Embryonic facial prominence (tissue), 1 donor: ENCODE measurements at regions not wholly inside any gene's neighbourhood (a gene's known extent, or its start where the extent isn't known, plus 50 kb on each side); places are given as distances from the start of the nearest gene placed in this dataset.

ENCODE experiments used
- DNase-seq: peaks from one replicate; pipeline ENCODE4 v3.0.0-alpha.2; 2016; ENCODE audit errors: extremely low spot score

DNA sequence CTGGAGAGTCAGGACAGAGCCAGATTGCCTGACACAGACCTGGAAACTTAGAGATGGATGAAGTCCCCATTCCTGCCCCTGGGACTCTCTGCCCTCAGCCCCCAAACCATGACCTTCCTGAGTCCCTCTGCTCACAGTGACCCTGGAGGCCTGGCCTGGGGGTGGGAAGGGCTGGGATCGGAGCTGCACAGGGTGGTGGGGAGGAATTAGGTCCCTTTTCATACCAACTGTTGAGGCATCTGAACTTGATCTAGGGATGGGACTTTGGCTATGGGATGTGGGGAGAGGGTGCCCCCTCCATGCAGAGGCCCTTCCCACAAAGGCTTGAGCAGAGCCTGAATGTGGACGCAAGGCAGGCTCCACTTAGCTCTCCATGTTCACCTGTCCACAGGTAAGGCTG, 144.1 kb downstream of the MRPL14 start:
- no peak for DNase-seq

DNA sequence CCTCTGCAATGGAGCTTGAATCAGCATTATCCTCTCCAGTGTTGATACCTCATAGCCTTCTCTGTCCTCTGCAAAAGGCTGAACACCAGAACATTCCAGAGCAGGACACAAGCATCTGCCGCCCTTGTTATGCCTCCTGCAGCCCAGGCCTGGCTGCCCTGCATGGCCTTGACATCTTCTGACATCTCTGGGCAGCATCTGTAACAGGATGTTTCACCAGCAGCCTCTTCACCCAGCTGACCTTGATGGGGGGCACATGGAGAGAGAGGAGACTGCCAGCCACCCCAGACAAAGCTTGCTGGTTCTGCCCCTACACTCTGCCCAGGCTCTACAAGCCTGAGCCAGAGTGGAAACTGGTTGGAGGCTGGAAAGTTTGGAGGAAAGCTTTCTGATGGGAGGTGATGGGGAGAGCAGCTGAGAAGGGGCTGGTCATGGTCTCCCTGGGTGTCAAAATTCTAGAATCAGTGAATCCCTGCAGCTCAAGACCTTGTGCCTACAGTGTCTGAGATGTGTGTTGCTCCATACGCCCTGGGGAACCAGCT, 145.1 kb downstream of the MRPL14 start:
- DNase-seq, result no peak

DNA sequence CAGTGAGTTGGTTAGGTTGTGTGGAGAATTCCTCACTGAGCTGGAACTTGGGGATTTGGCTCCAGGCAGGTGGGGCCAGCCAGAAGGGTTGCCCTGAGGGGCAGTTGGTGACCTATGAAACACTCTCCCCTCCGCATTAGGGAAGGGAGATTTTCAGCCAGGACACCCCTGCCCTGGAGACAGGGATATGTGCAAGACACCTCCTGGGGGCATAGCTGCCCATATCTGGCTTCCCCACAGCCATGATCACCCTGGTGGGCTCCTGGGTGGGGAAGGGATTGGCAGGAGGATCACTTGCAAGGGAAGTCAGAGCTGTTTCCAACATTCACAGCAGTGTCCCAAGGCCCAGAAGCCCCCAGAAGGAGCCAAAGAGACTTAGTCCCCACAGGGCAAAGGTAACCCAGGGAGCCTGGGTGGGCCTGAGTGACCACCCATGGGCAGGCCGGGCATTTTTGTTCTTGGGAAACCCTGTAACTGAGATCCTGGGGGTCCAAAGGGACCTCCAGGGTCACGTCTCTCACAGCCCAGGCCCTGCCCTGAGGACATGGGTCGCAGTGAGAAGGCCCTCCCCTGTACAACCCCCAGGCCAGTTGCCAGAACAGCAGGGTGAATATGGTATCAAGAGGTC, 145.8 kb downstream of the MRPL14 start:
- no peak for DNase-seq

DNA sequence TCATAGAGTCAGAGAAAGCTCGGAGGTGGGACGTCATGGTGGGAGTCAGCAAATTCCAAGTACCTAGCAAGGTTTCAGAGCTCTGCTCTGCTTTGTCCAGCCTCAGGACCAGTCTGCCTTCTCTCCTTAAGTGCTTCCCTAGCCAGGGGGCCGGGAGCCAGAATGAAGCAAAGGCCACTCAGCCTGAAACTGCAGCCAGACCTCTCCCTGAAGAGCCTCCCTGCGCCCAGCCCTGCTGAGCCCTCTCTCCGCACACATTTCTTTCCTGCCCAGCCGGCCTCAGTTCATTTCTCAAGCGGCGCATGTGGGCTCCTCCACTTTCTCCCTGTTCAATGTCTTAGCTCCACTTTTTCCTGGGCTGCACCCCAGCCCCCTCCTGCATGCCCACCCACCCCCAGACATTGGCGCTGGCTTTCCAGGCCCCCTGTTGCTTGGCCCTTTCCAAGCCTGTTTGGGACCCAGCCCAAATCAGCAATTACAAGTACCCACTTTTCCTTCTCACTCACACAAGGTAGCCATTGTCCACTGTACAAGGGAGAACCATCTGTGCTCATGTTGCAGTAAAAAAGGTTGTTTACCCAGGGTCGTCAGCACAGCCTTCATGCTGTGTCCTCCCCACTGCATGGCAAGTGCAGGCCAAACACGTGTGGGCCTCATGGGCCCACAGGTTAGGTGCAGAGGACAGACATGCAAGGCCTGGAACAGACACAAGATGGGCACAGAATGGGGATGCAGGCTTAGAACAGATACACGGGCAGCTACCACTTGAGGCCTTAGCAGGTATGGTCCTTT, 147.1 kb downstream of the MRPL14 start:
- DNase-seq, result no peak

DNA sequence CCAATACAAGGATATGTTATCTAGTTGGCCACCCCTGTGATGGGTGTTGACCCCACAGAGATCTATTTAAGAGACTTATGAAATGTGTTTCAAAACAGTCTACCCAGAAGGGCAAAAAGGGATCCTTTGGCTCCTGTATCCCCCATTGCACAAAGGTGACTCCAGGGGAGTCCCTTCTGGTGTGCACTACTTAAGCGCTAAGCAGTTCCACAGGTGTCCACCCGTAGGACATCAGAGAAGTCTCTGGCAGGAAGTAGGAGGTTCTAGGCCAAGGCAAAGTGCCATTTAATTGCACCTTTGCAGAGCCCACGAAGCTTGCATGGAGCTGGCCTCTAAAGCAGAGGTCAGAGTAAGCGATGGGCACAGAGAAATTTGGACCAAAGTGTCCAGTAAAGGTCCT, 147.7 kb downstream of the MRPL14 start:
- DNase-seq, result no peak

DNA sequence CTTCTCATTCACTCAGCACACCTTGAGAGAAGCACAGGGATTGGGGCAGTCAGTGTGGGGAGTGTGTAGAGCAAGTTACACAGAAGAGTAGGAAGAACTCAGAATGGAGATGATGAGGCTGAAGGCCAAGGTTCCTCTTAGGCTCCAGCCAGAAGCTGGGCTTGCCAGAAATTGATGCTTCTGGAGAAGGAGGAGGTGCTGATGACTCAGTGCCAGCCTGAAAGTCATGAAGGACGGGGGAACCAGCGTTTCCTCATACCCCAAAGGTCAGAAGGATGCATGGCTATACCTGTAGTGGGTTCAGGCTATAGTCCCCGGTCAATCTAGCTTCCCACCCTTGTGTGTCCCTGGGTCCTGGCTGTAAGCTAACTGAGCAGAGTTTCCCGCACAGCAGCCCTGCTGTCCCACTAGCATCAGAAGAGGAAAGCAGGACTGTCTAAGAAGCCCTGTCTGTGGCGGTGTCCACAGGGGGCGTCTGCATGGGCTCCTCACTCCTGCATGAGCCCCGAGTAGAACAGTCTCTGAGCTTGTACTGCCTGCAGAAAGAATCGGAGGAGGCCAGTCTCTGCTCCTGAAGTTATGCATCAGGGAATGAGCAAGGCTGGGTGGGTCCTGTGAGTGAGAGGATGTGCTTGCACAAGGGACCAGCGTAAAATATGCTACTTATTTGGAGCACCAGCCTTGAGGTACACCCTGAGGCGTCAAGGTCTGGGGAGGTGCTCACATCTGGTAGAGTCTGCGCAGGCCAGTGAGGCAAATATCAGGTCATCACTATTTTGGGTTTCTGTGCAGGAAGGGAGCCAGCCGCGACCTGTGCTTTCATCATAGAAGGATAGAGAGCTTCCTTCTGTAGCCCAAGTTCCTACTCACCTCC, 148.5 kb downstream of the MRPL14 start:
- DNase-seq, result no peak

DNA sequence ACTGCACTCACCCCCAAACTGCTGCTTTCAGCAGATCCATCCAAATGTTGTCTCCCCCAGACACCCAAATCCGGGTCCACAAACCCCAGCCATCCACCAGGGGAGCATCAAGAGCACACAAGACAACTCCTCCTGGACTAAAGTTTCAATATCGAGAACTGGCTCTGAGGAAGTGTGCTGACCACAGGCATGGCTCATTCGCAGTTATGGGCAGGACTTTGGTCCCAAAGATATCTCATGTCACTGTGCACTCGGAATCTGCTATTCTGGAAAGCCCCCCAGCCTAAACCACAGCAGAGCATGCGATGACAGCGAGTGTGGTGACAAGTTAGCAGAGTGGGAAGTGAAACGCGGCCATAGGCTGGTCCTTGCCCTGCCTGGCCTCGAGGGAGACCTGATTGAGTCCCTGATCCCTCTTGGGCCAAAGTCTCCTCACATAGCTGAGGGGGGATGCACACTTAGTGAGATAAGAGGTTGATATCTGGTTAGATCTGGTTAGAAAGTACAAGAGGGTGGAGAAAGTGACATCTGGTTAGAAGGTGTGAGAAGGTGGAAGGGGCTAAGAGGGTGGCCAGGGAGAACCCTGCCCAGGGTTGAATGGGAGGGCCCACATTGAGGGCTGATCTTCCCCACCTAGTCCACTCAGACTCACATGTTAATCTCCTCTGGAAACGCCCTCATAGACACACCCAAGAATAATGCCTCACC, 149.7 kb downstream of the MRPL14 start:
- no peak for DNase-seq

DNA sequence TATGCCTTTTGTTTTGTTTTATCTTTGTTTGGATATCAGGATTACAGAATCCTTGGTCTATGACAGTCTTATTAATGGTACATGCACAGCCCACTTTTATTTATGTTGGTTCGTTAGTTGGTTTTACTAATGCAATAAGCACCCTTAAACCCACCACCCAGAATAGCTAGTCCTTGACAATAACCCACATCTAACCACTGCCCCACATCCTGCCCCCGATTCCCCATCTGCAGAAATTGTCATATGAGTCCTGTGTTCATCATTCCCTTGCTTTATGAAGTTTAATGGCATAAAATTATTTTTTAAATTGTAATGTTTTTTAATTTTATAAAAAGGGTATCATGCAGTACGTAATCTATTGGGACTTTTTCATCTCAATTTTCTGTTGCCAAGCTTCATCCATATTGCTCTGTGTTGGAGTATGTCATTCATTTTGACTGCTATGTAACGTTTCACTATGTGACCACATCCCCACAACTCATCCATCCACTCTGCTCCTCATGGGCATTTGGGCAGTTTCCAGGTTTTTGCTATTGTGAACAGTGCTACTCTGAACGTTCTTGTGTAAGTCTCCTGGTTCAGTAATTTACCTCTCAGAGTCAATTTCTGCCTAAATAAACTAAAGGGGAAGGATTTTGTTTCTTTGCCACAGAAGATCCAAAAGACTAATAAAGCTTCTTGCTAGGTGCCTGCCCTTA, 150.4 kb downstream of the MRPL14 start:
- DNase-seq, result no peak

DNA sequence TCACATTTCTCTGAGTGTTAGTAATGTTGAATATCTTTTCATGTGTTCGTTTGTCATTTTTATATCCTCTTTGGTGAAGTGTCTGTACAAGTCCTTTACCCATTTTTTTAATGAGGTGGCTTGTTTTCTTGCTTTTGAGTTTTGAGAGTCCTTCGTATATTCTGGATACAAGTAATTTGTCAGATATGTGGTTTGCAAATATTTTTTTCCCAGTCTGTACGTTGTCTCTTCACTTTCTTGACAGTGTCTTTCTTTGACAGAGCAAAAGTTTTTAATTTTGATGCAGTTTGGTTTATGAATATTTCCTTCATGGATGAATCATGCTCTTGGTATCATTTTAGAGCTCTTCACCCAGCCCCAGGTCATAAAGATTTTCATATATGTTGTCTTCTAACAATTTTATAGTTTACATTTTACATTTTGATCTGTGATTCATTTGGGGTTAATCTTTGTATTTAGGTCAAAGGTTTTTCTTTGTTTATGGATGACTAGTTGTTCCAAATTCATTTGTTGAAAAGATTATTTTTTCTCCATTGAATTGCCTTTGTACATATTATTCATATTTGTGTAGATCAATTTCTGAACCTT, 152.5 kb downstream of the MRPL14 start:
- no peak for DNase-seq

DNA sequence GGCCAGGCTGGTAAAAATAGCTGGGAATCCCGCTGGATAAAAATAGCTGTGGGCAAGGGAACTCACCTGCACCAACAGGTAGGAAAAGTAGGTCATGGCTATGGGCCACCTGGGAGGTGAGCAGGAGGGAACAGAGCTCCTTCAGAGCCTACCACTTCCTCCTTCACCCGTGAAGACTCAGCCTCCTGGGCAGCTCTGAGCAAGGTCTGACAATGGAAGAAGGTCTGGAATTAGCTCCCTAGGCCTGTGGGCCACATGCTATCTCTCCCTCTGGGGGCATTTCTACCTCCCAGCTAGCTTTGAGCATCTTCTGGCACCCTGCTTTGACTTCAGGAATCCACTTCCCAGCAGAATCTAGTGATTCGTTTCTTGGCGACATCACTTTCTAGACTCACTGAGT, 153.9 kb downstream of the MRPL14 start:
- DNase-seq, result no peak

DNA sequence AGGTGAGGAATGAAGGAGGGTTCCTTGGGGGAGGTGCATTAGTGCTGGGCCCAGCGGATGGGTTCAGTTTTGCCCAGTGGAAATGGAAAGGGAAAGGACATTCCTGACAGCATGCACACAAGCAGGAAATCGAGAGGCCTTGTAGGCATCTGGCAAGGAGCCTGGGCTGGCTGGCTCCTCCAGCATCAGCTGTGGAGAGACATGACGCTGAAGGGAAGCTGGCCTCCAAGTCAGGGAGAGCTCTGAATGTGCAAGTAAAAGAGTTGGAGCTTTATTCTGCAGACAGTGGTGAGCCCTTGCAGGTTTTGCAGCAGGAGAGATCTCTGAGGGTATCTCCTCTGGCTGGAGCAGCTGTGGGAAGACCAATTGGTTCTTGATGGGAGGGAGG, 154.3 kb downstream of the MRPL14 start:
- peak; percentile 72 for DNase-seq

DNA sequence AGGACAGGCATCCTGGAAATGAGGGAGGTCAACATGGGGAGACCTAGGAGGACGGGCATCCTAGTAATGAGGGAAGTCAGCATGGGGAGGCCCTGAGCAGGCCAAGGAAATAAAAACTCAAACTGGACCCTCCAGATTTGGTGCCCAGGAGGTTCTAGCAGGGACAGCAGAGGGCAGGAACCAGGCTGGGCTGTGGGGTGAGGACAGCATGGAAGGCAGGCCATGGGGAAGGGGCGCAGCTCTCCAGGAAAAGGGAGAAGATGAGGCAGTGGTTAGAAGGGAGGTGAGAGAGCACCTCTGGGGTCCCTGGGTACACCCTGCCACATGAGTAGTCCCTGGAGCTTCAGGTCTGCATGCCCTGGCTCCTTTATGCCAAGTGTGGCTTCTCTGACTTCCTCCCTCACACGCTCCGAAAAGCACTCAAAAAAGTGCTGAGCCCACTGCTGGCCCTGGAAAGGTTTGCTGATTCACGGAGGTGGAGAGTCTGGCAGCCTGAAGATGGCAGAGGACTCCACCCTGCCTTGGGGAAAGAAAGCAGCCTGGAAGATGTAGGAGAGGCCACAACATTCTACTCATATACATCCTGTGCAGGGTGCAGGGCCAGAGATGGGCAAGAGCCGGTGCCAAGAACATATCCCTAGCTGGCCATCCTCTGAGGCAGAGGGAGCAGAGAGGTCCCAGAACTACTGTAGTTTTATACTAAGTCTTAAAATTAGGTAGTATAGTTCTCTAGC, 154.9 kb downstream of the MRPL14 start:
- DNase-seq, result no peak

DNA sequence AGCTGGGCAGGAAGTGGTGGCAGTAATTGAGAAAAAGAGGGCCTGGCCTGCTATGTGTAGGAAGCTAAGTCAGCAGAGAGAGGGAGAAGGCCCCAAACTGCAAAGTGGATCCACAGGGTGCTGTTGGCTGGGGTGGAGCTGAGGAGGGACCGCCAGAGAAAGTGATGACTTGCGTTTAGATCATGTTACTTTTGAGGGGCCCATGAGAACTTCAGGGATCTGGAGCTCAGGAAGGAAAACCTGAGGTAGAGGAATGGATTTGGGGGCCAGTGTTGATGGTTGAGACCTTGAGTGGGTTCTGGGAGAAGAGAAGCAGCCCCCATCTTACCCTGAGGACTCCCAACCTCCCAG, 155.5 kb downstream of the MRPL14 start:
- no peak for DNase-seq

DNA sequence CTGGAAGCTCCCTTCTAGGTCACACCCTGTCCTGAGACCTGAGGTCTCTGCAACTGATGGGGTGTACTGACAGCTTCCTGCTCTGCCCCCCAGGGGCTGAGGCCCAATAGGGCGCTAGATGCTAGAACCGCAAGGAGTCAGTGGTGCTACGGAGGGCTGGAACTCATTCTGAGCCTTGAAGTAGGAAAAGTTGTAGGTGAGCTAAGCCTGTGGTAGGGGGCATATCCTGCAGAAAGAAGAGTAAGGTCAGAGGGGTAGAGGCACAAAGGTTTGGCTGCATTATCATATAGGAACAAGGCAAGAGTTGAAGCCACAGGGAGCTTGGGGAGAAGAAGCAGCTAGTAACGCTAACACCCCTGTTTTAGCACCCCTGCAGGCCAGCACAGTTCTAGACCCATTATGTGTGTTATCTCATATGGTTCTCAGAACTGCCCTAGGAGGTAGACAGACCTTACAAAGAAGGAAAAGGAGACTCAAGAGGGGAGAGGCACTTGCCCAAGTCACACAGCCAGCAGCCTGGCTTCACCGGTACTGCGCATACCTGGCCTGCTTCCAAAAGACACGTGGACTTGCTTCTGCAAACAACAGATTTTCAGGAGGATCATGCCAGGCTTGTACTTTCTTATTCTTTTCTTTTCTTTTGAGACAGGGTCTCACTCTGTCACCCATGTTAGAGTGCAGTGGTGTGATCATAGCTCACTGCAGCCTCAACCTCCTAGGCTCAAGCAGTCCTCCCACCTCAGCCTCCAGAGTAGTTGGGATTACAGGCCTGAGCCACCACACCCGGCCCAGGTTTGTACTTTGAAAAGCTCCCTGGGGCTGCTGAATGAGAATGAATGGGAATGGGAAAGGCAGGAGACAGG, 156.1 kb downstream of the MRPL14 start:
- no peak for DNase-seq

DNA sequence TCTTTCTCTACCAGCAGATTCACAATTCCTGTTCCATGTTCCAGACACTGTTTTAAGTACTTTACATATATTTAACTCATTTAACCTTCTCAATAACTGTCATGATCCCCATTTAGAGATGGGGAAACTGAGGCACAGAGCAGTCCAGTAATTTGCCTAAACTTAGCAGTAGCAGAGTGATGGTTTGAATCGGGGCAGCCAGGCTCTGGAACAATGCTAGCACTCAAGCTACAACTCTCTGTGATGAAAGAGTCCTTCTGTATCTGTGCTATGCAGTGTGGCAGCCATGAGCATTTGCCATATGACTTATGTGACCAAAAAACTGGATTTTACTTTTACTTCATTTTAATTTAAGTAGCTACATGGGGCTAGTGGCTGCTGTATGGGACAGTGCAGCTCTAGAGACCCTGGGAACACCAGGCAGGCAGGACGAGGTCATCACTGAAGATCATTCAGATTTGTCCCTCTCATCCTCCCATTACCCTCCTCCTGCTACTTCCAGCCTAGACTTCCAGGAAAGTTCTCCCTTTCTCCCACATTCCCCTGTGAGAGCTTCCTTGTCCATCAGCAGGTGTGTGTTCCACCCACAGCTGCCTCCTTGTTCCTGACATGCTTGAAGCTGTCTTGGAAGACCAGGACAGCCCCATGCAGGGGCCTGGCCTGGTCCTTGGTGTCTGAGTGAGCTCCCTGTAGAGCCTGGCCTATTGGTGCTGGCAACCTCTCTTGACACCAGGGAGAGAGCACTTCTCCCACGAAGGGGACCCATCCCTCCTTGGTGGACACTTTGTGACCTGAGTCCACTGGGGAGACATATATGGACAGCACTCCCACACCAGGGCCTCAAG, 157.0 kb downstream of the MRPL14 start:
- DNase-seq, result no peak

DNA sequence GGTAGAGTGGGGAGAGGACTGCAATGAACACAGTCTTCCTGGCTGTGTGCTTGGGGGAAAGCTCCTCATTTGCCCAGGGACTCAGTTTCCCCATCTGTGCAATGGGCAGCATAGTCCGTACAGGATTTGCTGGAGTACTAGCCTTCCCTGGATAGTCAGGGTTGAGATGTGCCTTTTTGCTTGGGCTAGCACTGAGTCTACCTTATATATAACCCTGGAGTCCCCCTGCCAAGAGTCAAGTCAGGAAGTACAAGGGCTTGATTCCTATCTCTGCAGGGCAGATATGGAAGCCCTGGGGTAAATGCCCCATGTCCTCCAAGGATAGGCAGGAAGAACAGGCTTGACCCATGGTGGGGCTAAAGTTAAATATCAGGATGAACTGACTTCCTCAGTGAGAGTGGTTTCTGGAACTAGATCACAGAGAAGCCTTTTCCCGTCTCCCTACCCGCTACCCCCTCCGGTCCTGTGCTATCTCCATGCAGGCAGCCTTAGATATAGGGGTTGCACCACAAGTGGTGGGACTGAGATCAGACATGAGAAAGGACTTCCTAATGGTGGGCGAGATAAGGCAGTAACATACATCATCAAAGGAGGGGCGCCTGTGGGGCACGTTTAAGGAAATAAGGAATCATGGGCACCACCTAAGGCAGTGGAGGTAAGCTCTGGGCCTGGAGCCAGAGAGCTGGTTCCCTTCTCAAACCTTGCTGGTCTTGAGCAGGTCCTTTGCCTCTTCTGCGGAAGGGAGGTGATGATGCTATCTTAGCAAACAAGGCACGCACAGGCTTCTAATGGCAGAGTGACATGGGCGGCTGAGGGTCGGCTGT, 157.9 kb downstream of the MRPL14 start:
- DNase-seq, result no peak
